Activated CD8-positive, alpha-beta memory T cell treated with anti-CD3 and anti-CD28 coated beads for 24 hours (primary cell): ENCODE measurements at regions not wholly inside any gene's neighbourhood (a gene's known extent, or its start where the extent isn't known, plus 50 kb on each side); places are given as distances from the start of the nearest gene placed in this dataset.

Experiments
- DNase-seq: peaks from one replicate; pipeline ENCODE4 v3.0.0-alpha.2; 2020

GRCh38 chr2:100662866-100663265 is 100.1 kb downstream of the PDCL3 start:
- peak; percentile 28 for DNase-seq

GRCh38 chr2:100664021-100664755 is 101.4 kb downstream of the PDCL3 start:
- peak; percentile 44 for DNase-seq

GRCh38 chr2:100664756-100665101 is 101.9 kb downstream of the PDCL3 start:
- DNase-seq, result peak; percentile 28

GRCh38 chr2:100666996-100667395 is 104.2 kb downstream of the PDCL3 start:
- DNase-seq, result no peak

- DNase-seq, result peak; percentile 49
These were observed 105.0 kb downstream of the PDCL3 start for GRCh38 chr2:100667801-100668200.

GRCh38 chr2:100670232-100670631 is 107.4 kb downstream of the PDCL3 start:
- DNase-seq, result no peak

GRCh38 chr2:100673115-100673514 is 110.3 kb downstream of the PDCL3 start:
- DNase-seq, result no peak

GRCh38 chr2:100673691-100674485 is 111.1 kb downstream of the PDCL3 start:
- no peak for DNase-seq

- DNase-seq, result no peak
These were observed 111.9 kb downstream of the PDCL3 start for GRCh38 chr2:100674666-100675065.

- no peak for DNase-seq
These were observed 112.6 kb downstream of the PDCL3 start for GRCh38 chr2:100675373-100675772.

- DNase-seq, result no peak
These were observed 113.1 kb downstream of the PDCL3 start for GRCh38 chr2:100675855-100676254.

GRCh38 chr2:100676346-100676745 is 113.6 kb downstream of the PDCL3 start:
- no peak for DNase-seq

- DNase-seq, result no peak
These were observed 114.9 kb downstream of the PDCL3 start for GRCh38 chr2:100677611-100678185.

GRCh38 chr2:100679211-100679610 is 116.4 kb downstream of the PDCL3 start:
- DNase-seq, result no peak

GRCh38 chr2:100682536-100682935 is 119.7 kb downstream of the PDCL3 start:
- no peak for DNase-seq

GRCh38 chr2:100683231-100683630 is 120.4 kb downstream of the PDCL3 start:
- DNase-seq, result no peak

- peak; percentile 7 for DNase-seq
These were observed 128.1 kb upstream of the NPAS2 start for GRCh38 chr2:100691846-100692245.

GRCh38 chr2:100692381-100692780 is 127.6 kb upstream of the NPAS2 start:
- DNase-seq, result peak; percentile 15

- DNase-seq, result peak; percentile 15
These were observed 127.0 kb upstream of the NPAS2 start for GRCh38 chr2:100692906-100693305.

- DNase-seq, result peak; percentile 33
These were observed 120.8 kb upstream of the NPAS2 start for GRCh38 chr2:100699131-100699530.

GRCh38 chr2:100702438-100703109 is 117.4 kb upstream of the NPAS2 start:
- DNase-seq, result no peak

- no peak for DNase-seq
These were observed 116.7 kb upstream of the NPAS2 start for GRCh38 chr2:100703213-100703612.

GRCh38 chr2:100703739-100704138 is 116.2 kb upstream of the NPAS2 start:
- no peak for DNase-seq
